ENCODE measurements at regions not wholly inside any gene's neighbourhood (a gene's known extent, or its start where the extent isn't known, plus 50 kb on each side); places are given as distances from the start of the nearest gene placed in this dataset.

- no peak for DNase-seq
- Histone ChIP-seq H3K79me2 (ENCODE audit: low read length) (no peaks in the 10 kb centered on the region), H3K4me2 (ENCODE audit: low read depth, low read length) (no peak overlapping the region), H3F3A (ENCODE audit: insufficient read depth, low read length) (no peaks in the 10 kb centered on the region), H2AFZ (ENCODE audit: low read length) (no peak overlapping the region), H3K9ac (ENCODE audit: low read length) (no peak overlapping the region), H3K9me3 (replicated peaks; ENCODE audit: insufficient read depth, low read length) (no peaks in the 10 kb centered on the region), H3K27ac (ENCODE audit: low read length) (no peak overlapping the region), H3K36me3 (replicated peaks; ENCODE audit: insufficient read depth, low read length) (no peaks in the 10 kb centered on the region), H3K4me3 (ENCODE audit: low read length) (no peak overlapping the region), H3K4me1 (ENCODE audit: low read length) (no peaks in the 10 kb centered on the region), H4K20me1 (ENCODE audit: insufficient read depth, low read length) (no peaks in the 10 kb centered on the region), H3K27me3 (replicated peaks; ENCODE audit: insufficient read depth, low read length) (no peaks in the 10 kb centered on the region), H3K9me2 (replicated peaks; ENCODE audit: insufficient read depth, low read length) (no peaks in the 10 kb centered on the region)
- TF ChIP-seq EZH2phosphoT487 (IDR thresholded peaks at IDR 0.05; ENCODE audit: low read length) (no peak), CTCF (IDR thresholded peaks at IDR 0.05; ENCODE audit: low read length) (no peak), EZH2 (optimal IDR thresholded peaks at IDR 0.05; ENCODE audit: low read depth, low read length) (no peak)
These were observed 145.3 kb downstream of the EVX1 start for GRCh38 chr7:27387864-27388263.

DNA sequence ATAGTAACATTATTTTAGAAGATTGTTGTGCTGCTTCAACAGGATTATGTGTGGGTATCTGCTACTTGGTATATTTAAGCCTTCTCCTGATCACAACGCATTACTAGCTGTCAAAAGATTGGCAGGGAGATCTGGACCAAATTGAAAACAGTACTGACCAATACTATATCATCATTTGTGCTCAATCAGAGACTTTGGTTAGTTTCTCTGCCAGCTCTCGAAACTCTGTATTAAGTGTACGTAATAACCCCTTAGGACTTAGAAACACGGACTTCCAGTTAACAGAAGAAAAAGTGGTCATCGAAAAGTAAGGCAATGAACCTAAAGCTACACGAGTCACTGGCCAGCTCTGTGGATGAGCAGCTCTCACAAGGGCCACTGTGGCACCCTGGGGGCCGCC lies 146.0 kb downstream of the EVX1 start:
- Histone ChIP-seq H3K36me3 (replicated peaks; ENCODE audit: insufficient read depth, low read length) (no peaks in the 10 kb centered on the region), H3K79me2 (ENCODE audit: low read length) (no peaks in the 10 kb centered on the region), H3K9ac (ENCODE audit: low read length) (no peak overlapping the region), H3K27me3 (replicated peaks; ENCODE audit: insufficient read depth, low read length) (no peaks in the 10 kb centered on the region), H3K9me3 (replicated peaks; ENCODE audit: insufficient read depth, low read length) (no peaks in the 10 kb centered on the region), H3K27ac (ENCODE audit: low read length) (no peak overlapping the region), H3F3A (ENCODE audit: insufficient read depth, low read length) (no peaks in the 10 kb centered on the region), H3K4me1 (ENCODE audit: low read length) (no peaks in the 10 kb centered on the region), H2AFZ (ENCODE audit: low read length) (no peak overlapping the region), H3K4me2 (ENCODE audit: low read depth, low read length) (no peak overlapping the region), H4K20me1 (ENCODE audit: insufficient read depth, low read length) (no peaks in the 10 kb centered on the region), H3K4me3 (ENCODE audit: low read length) (no peak overlapping the region), H3K9me2 (replicated peaks; ENCODE audit: insufficient read depth, low read length) (no peaks in the 10 kb centered on the region)
- DNase-seq: no peak
- TF ChIP-seq EZH2 (optimal IDR thresholded peaks at IDR 0.05; ENCODE audit: low read depth, low read length): no peak
- TF ChIP-seq CTCF (IDR thresholded peaks at IDR 0.05; ENCODE audit: low read length): no peak
- TF ChIP-seq EZH2phosphoT487 (IDR thresholded peaks at IDR 0.05; ENCODE audit: low read length): no peak

DNA sequence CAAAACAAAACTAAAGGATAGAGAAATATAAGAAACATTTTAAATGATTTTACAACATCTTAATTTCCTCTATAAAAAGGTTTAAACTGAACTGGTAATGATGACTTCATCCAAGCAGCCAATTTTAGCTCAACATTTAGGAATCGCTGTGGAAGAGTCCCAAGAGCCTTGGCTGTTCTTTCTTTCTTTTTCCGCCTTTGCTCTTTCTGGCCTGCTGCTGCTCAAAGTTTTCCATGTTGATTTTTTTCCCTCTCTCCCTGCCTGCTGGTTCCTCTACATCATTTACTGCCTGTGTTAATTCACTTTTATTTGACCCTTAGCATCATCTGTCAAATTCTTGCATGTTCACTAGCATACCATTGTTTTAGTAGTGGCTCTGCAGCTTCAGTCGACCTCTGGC lies 146.9 kb downstream of the EVX1 start:
- Histone ChIP-seq H3F3A (ENCODE audit: insufficient read depth, low read length) (no peaks in the 10 kb centered on the region), H4K20me1 (ENCODE audit: insufficient read depth, low read length) (no peaks in the 10 kb centered on the region), H3K4me3 (ENCODE audit: low read length) (no peak overlapping the region), H3K9ac (ENCODE audit: low read length) (no peak overlapping the region), H3K27me3 (replicated peaks; ENCODE audit: insufficient read depth, low read length) (no peaks in the 10 kb centered on the region), H3K4me1 (ENCODE audit: low read length) (no peaks in the 10 kb centered on the region), H2AFZ (ENCODE audit: low read length) (no peak overlapping the region), H3K79me2 (ENCODE audit: low read length) (no peaks in the 10 kb centered on the region), H3K9me2 (replicated peaks; ENCODE audit: insufficient read depth, low read length) (no peaks in the 10 kb centered on the region), H3K4me2 (ENCODE audit: low read depth, low read length) (no peak overlapping the region), H3K9me3 (replicated peaks; ENCODE audit: insufficient read depth, low read length) (no peaks in the 10 kb centered on the region), H3K36me3 (replicated peaks; ENCODE audit: insufficient read depth, low read length) (no peaks in the 10 kb centered on the region), H3K27ac (ENCODE audit: low read length) (no peak overlapping the region)
- TF ChIP-seq EZH2 (optimal IDR thresholded peaks at IDR 0.05; ENCODE audit: low read depth, low read length) (no peak), EZH2phosphoT487 (IDR thresholded peaks at IDR 0.05; ENCODE audit: low read length) (no peak), CTCF (IDR thresholded peaks at IDR 0.05; ENCODE audit: low read length) (no peak)
- DNase-seq: no peak

Measured in MM.1S (cell line).